Activated CD8-positive, alpha-beta memory T cell treated with anti-CD3 and anti-CD28 coated beads for 36 hours (primary cell): ENCODE measurements at regions not wholly inside any gene's neighbourhood (a gene's known extent, or its start where the extent isn't known, plus 50 kb on each side); places are given as distances from the start of the nearest gene placed in this dataset.

Source experiments
- CTCF ChIA-PET: fragments of 350-600 bp; sonication (Branson Sonifier 250); formaldehyde crosslinking; loops from one replicate; lab custom pipeline; 2021; ENCODE audit warnings: antibody characterized with exemption; lab: Charles Lee
- POLR2A ChIA-PET: fragments of 350-600 bp; sonication (Branson Sonifier 250); formaldehyde crosslinking; loops from one replicate; lab custom pipeline; 2021; ENCODE audit warnings: antibody characterized with exemption; lab: Charles Lee

DNA sequence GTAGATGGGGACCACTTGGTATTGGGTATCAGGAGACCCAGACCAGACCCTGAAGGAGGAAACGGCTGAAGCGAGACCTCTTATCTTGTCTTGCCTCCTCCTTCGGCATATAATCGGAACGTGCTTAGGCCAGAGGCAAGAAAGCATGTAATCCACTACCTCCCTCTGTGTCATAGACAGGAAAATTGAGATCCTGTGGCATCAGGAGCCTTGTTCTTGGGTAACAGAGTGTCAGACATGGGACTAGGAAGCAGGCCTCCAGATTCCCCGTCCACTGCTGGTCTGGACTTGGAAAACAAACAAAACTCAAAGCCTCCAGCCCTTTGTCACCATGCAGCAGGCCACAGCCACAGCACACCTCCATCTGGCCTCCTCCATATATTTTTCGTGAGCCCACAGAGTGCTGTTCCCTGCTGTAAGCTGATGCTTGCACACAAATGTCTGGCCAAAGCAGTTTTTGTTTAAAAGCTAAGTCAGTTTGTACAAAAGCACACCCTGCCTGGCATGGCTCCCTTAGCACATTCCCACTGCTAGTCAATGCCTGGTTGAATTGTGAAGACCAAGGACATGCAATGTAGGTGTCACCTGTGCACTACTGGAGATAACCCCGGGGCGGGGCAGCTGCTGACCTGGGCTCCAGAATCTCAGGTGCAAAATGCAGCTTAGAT, 510.9 kb downstream of the RPS24 start:
- CTCF ChIA-PET, result no interaction called here
- POLR2A ChIA-PET, result no interaction called here

DNA sequence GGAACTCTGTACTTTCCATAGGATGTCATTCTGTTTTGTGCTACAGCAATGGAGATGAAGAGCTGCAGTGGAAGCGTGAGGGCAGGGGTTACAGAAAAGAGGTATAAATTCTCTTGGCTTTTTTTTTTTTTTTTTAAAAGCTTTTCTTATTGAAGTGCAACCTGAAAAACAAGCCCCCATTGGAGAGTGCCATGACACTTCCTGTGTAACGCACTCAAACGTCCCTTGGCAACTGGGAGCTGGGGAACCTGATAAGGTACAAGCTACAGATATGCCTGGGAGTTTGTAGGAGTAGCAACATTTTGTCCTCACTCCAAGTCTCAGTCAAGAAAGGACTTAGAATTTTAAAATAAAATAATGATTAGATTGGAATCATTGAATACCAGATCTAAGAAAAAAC, 512.1 kb downstream of the RPS24 start:
- ChIA-PET CTCF (no interaction called here), POLR2A (no interaction called here)

DNA sequence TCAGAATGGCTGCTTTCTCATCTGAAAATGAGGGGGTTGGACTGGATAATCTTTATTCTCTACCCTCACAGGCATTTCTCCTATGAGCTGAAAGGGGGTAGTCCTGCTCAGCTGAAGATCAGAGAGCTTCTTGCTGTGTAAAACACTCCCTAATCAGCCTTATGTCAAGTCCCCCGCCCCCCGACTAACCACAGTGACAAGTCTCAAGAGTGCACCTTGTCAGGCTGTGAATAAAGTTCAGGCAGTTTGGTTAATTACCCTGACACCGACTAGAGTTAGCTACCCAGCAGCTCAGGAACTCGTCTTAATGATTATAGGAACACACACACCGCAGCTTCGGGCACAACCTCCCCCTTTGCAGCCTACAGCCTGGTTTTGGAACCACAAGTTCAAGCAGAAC, 513.7 kb downstream of the RPS24 start:
- POLR2A ChIA-PET, result no interaction called here
- CTCF ChIA-PET, result no interaction called here

DNA sequence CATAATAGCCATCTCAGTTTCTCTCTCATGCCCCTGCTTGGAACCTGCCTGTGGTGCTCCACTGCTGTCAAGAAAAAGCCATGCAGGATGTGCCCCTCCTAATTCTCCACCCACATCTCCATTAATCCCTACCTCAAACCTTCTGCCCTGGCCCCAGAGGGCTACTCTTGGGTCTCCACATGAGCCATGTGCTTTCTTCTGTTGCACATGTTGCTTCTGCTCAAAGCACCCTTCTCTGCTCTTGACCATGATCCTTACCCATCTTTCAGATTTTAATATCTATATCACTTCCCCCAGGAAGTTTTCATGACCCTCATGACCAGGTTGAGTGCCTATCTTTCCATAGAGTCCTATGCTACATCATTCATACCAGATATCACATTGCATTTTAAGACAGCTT, 514.2 kb downstream of the RPS24 start:
- ChIA-PET CTCF (no interaction called here), POLR2A (no interaction called here)

DNA sequence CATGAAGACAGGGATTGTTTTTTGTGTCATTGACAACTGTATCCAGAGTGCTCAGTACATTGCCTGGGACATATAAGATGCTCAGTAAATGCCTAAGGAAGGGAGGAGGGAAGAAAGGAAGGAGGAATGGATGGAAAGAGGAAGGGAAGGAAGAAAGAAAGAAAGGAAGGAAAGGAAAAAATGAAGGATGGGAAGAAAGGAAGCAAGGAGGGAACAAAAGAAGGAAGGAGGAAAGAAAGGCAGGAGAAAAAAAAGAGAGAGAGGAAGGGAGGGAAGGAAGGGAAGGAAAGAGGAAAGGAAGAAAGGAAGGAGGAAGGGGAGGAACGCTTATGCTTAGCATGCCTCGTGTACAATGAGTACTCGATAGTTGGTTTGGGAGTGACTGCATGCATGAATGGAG, 514.7 kb downstream of the RPS24 start:
- ChIA-PET POLR2A (no interaction called here), CTCF (no interaction called here)

DNA sequence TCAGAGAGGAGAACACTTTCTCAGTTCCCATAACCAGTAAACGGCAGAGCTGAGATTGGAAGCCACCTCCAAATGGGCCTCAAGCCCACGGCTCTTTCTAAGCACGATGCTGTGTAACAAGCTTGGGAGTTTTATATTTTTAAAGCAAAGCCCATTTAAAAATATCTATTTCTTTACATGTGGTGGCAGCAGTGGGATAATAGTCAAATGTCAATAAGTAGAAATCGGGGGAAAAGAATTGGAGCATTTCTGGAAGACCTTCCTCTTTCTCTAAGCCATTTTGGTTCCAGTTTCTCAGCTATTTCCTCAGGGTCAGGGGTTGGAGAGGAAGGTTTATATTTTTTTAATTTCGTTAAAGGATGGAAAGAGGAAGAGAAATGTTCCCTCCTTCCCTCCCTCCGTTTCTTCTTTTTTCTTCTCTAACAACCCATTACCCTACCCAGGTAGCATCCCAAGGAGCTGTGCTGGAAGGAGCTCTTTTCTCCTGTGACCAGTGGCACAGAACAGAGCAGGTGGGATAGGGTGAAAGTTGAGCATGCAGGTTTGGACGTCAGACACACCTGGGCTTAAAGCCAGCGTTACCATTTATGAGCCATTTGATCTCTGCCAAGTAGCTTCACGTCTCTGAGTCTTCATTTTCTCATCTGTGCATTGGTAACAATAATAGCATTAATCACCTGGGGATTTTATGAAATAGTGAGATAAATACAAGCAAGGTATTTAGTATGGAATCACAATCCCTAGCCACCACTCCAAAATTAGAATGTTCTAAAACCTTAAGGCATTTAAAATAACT, 515.7 kb downstream of the RPS24 start:
- CTCF ChIA-PET, result no interaction called here

DNA sequence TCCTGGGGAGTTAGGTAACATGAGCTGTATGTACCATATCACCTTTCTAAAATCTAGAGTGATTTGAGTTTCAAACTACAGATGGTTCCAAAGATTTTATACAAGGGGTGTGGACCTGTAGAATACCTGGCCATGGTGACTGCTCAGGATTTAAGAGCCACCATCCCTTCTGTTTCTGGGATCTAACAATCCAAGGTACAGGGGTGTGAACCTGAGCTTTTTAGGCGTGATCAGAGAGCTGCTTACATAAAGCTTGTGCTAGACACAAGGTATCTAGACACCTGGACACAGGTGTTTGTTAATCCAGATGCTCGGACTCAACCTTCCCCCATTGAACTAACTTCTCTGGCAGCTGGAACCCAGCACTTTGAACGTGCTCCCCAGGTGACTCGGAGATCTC, 516.4 kb downstream of the RPS24 start:
- POLR2A ChIA-PET, result no interaction called here
- CTCF ChIA-PET, result no interaction called here

More for the DNA sequence above, 515.7 kb downstream of the RPS24 start:
- POLR2A ChIA-PET, result no interaction called here

DNA sequence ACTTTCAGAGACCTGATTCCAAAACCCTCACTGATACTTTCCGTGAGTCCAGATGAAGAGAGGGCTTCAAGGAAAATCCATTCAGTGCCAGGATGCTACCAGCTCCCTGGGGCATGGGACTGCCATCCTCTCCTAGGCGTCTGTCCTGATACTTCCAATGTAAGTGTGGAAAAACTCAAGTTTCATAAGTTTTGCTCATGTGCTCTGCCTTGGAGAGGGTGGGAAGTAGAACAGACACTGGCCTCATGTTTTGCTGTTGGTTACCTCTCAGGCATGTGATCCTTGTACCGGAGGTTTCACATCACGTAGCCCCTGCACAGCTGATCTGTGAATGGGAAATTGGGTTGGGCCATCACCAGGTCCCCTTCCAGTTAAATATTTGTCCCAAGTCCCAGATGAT, 517.1 kb downstream of the RPS24 start:
- POLR2A ChIA-PET, result no interaction called here
- CTCF ChIA-PET, result no interaction called here

DNA sequence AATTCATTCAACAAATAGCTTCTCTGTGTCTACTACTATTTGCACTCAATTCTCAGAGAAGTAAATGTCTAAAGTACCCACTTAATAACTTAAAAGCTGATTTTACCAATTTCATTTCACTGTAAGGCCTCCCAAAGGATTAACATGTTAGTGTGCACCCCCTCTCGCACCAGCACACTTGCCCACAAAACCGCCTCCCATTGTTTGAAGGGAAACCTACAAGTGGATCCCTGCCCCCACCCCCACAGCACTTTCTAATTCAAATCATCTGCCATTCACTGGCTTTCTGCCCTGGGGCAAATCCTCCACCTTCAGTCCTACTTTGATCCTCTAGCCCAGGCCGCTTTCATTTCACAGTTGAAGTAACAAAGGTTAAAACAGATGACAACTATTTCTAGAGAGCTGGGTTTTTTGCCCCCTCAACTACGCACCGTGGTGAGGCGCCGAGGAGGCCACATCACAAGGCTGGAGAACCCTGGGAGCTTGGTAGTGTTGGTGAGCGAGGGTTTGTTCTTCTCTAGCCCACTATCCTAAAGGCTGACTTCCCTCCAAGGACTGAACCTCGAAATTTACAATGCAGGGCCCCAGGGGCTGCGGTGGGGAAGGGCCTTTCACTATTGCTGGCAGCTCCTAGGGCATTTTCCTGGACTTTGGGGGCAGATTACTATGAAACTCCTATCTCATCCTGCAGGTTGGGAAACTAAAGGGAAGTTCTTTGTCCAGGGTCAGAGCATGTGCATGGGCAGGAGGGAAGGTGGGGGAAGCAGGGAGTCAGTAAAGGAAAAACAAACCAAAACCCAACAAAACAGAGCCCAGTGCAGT, 517.4 kb upstream of the ZMIZ1 start:
- ChIA-PET POLR2A (no interaction called here), CTCF (no interaction called here)

DNA sequence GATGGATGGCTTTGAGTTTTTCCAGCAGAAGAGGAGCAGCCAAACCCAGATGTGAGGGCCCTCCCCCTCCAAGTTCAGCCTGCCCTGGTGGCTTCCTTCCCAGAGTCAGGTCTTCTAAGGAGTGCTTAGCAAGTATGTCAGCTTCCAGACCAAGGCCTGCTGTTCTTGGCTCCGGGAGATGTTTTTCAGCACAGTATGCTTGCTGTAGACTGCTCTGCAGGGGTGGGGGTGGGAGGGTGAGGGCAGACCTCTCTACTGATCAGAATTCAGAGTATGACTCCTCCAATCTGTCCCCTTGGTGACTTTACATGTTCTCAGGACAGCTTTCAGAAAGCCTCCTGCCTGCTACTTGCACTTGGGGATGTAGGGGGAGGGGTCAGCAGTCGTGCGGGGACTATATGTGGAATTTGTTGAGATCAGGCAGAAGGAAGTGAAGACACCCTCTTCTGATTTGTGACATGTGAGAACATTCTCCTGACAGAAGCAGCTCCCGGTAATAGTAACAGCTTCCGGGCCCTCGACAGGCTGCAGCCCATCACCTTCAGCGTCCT, 516.4 kb upstream of the ZMIZ1 start:
- POLR2A ChIA-PET, result no interaction called here
- CTCF ChIA-PET, result no interaction called here

DNA sequence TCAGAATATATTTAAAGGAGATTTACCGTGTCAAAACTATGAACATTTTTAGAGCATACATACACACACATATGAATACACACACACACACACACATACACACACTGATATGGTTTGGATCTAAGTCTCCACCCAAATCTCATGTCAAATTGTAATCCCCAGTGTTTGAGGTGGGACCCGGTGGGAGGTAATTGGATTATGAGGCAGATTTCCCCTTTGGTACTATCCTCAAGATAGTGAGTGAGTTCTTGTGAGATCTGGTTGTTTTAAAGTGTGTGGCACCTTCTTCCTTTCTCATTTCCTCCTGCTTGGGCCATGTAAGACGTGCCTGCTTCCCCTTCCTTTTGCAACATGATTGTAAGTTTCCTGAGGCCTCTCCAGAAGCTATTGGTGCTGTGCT, 515.0 kb upstream of the ZMIZ1 start:
- ChIA-PET CTCF (no interaction called here), POLR2A (no interaction called here)

DNA sequence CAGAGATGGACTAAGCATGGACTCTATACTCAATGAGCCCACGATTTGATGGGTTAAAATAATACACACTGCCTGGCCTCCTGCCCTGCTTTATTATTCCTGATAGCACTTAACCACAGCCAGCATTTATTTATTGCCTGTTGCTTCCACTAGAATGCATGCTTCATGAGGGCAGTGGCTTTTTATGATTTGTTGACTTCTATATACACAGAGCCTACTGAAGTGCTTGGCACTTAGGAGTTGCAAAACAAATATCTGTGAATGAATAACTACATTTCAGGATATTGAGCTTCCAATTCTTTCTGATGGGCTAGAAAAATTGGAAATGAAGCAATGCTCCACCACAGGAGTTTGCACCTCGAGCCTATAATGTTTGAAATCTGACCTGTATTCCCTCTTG, 513.6 kb upstream of the ZMIZ1 start:
- CTCF ChIA-PET, result no interaction called here

DNA sequence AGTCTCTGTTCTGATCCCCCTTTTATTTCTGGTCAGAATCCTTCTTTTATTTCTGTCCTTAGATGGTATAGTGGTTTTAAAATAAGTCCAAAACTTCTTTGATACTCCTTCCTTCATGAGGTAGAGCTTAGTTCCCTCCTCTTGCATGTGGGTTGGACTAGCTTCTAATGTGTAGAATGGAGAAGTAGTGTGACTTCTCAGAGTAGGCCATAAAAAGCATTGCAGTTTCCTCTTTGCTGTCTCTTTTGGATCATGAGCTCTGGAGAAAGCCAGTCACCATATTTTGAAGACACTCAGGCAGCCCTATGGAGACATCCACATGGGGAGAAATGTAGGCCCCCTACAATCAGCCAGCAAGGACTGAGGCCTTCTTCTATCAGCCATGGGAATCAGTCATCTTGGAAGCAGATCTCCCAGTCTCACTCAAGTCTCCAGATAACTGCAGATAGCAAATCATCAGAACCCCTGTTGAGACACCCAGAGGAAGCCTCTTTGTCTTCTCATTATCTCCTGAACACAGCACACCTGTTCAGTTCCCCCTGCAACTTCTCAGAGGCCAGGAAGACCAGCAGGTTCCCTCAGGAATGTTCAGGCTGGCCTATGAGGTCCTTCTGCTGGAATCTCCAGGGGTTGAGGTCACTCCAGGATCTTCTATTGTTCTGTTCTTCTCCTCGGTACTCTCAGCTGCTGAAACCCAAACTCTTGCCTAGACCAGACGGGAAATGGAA, 511.9 kb upstream of the ZMIZ1 start:
- CTCF ChIA-PET, result no interaction called here
- POLR2A ChIA-PET, result no interaction called here

More for the DNA sequence above, 513.6 kb upstream of the ZMIZ1 start:
- POLR2A ChIA-PET, result no interaction called here

DNA sequence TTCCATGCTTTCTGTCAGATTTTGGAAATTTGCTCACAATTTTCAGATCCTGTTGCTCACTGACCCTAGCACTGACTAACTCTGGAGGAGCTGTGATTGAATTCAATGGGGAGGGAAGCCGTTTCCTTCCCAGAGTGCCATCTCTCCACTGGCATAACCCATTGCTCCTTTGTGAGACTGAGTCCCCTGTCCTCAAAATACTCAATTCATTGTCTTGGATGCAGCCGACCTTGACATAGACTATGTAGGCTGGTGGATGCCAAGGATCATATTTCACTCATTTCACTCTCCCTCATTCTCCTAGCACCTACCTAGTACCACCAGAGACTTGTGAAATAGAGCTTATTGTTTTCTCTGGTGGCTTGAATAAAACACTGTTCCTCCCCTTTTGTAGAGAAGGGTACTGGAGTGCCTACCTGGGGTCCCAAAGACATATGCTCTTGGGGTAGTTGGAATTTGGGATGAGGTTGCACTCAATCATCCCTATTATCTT, 511.3 kb upstream of the ZMIZ1 start:
- POLR2A ChIA-PET, result no interaction called here
- CTCF ChIA-PET, result no interaction called here

DNA sequence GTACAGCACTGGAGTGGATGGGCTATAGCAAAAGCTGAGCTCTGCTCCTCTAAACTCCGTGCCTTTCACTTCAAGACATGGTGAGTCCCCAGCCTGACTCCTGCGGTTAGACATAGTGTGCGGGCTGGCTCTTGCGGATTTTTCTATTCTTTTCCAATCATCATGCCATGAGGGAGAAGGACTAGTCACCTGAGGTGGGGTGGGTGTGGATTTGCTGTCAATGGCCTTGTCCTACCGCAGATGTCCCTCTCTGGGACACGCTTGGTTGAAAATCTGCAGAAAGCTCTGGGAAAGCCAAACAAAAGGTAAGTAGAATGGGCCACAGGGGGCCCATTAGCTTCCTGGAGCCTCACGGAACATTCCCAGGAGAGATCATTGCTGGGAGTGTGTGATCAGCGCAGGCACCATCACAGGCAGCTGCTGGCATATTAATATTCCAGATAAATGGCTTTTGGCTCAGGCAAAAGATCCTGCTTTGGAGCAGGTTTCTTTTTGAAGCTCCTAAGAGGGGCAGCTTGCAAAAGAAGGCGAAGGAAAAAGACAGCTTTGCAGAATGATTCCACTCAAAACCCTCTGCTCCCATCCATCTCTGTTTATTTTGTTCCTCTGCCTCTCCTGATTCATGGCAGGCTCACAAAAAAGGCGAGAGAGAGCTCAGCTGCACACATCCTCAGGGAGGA, 509.0 kb upstream of the ZMIZ1 start:
- ChIA-PET POLR2A (no interaction called here), CTCF (no interaction called here)

DNA sequence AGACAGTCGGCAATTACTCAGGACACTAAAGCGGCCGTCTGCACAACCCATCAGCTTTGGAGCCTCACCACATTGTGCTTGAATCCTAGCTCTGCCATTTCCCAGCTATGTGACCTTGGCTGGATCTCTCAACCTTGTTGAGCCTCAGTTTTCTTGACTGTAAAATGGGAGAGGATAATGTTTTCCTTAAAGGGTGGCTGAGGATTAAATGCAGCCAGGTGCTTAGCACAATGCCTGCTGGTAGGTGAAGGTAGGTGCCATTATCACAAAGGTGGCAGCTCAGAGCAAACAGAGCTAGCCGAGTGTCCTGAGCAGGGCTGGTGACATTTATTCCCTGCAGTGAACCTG, 508.5 kb upstream of the ZMIZ1 start:
- ChIA-PET POLR2A (no interaction called here), CTCF (no interaction called here)

DNA sequence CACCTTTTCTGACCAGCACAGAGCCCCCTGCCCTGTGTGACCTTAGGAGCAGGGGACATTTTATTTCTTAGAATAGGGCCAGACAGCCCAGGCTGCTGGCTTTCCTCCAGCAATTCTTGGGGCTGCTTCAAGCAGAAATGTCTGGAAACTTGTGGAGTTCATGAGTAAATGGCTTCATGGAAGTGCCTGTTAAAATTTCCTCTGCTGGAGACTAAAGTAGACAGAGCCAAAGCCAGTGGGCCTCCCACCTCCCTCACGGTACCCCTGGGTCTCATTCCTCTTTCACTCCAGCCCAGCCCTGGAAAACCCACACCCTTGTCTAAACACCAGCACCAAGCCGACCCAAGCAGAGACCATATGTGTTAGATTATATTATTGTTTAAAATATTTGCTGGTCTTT, 505.5 kb upstream of the ZMIZ1 start:
- ChIA-PET CTCF (no interaction called here), POLR2A (no interaction called here)

DNA sequence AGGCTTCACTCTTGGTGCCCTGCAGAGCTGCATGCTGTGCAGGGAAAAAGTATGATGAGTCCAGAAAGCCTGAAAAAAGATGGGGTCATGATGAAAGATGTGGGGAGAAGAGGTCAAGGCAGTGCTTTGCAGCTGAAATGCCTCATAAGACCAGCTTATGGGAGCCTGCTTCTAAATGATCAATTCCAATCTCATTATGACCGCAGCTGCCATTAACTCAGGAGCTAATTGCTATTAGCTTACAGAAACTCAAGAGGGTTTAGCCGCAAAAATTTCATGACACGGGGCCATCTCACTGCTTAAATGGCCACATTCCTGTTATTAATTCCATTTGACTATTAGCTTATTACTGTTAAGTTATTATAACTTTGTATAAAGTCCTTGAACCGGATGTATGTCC, 502.9 kb upstream of the ZMIZ1 start:
- CTCF ChIA-PET, result no interaction called here
- POLR2A ChIA-PET, result no interaction called here
